Stimulated activated naive CD4-positive, alpha-beta T cell treated with Interleukin-2 at 50 U/mL for 16 hours (primary cell): ENCODE measurements at regions not wholly inside any gene's neighbourhood (a gene's known extent, or its start where the extent isn't known, plus 50 kb on each side); places are given as distances from the start of the nearest gene placed in this dataset.
"Not testable (repeated sequence)": the region's sequence is repeated elsewhere in the genome, so short reads cannot be mapped to it uniquely, and the experiment has no call there.

Experiments used
- DNase-seq: peaks from one replicate; lab custom pipeline; 2025; lab: John Stamatoyannopoulos, UW

DNA sequence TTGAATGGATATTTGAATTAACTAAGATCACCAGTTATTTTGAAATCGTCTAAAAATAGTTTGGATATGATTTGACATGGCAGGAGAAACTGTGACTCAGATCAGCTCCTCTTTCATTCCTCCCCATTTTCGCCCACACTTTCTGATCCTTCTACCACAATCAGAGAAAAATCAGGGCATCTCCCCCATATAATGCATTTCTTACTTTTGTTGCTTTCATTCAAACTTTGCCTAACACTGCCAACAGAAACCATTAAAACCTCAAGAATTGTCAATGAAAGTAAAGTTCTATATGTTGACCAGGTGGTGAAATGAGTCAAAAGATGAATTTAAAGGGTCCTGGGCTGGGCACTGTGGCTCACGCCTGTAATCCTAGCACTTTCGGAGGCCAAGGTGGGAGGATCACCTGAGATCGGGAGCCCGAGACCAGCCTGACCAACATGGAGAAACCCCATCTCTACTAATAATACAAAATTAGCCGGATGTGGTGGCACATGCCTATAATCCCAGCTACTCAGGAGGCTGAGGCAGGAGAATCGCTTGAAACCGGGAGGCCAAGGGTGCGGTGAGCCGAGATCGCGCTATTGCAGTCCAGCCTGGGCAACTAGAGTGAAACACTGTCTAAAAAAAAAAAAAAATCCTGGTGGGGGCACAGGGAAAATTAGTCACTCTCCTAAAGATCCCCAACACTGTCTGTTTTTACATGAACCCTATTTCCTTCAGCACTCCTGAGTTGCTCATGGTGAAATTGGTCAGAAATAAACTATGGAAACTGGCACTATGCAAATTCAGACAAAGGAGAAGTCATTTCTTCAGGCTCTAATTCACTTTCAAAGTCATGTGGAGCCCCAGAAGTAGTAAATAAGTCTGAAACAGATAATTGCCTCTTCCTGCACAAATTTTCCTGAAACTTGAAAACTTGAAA, 122.8 kb upstream of the NOCT start:
- DNase-seq: no peak

DNA sequence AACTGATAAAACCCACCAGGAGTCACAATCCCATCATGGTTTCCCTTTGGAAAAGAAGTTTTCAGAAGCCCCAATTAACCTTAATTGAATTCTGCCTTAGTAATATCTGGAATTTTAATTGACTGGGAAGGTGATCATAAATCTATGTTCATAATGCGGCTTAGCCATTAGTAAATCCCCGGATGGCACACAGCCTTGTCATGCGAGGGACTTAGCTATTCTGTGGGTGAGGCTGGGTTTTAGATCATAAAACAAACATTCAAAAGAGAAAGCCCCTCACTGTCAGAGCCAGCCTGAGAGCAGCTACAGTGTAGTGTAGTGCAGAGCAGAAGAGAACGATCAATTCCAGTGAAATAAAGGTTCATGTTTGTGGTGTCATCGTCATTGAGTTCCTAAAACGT, 124.0 kb upstream of the NOCT start:
- no peak for DNase-seq

DNA sequence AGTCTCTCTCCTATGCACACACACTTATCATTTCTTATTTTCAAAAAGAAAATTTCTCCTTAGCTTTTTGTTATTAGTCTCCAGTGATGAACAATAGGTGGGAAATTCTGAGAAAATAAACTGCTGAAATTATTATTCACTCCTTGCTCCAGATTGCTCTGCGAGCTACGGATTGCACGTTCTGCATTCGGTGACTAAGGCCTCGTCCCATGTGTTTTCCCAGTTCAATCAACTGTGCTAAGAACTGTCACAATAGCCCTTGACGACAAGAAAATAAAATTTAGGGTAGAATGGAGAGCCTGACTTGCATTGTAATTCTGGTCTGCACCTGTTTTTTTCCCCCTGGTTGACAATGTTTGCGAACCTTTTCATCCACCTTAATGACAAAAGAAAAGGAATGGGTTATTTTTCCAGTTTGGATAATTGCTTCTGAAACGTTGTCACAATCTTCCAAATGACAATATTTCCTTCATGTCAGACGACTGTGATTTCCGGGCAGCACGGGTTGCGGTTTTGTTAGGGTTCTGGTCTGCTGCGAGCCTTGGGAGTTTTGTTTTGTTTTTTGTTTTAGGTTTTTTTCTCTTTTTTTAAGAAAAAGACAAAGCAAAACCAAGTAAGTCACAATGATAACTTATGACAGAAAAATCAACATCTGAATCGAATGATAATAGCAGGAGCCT, 124.5 kb upstream of the NOCT start:
- DNase-seq: no peak

DNA sequence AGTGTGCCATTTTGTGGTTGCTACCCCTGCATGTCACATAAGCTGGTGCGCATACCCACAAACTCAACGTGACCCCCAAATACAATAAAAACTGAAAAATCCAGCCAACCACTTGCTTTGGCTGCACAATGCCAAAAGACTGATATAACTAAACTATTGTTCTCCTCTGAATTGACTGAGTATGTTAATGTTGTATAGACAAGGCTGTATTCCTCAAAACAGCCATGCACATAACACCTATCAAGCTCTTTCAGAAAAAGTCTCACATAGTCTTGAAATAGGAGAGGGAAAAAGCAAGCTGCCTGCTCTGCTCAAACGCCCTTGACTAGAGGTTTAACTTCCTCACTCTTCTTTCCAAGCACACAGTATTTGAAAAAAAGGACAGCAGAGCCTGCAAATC, 126.4 kb upstream of the NOCT start:
- no peak for DNase-seq

DNA sequence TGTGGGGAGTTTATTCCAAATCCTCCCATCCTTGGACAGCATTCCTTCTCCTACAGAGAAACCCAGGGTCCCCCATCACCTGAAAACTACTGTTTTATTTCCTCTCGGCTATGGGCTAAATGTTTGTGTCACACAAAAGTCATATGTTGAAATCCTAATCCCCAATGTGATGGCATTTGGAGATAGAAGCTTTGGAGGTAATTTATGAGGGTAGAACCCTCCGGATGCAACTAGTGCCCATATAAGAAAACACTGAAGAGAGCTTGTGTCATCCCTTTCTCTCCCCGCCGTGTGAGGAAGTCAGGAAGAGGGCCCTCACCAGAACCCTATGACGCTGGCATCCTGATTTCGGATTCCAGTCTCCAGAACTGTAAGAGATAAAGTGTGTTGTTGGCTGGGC, 127.8 kb upstream of the NOCT start:
- no peak for DNase-seq

DNA sequence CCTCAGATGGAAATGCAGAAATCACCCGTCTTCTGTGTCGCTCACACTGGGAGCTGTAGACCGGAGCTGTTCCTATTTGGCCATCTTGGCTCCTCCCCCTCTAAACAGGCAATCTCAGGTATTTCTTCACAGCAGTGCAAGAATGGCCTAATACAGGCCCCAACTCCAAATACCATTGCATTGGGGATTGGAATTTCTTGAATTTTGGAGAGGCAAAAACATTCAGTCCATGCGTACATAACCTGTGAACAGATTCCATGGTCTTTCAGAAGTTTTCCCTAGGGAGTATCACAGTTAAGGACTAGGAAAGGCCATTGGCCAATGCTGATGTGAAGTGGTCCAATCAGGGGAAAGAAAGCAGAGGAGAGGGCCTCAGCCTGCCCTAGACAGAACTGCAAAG, 128.2 kb upstream of the NOCT start:
- DNase-seq: no peak

DNA sequence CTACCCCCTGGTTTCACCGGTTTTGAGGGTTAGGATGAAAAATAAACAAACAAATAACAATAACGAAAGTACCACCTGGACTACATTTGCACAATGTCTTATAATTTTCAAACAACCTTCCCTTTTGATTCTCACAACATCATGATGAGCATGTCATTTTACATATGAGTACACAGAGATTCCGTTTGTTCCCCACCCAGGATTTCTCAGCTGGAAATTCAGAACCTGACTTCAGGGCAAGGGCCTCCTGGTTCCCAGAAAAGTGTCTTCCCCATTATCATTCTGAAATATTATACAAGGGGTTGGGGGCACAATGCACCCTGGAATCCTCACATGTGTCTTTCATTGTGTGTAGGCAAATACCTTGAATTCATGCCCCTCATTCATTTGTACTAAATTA, 135.8 kb upstream of the NOCT start:
- DNase-seq: no peak

DNA sequence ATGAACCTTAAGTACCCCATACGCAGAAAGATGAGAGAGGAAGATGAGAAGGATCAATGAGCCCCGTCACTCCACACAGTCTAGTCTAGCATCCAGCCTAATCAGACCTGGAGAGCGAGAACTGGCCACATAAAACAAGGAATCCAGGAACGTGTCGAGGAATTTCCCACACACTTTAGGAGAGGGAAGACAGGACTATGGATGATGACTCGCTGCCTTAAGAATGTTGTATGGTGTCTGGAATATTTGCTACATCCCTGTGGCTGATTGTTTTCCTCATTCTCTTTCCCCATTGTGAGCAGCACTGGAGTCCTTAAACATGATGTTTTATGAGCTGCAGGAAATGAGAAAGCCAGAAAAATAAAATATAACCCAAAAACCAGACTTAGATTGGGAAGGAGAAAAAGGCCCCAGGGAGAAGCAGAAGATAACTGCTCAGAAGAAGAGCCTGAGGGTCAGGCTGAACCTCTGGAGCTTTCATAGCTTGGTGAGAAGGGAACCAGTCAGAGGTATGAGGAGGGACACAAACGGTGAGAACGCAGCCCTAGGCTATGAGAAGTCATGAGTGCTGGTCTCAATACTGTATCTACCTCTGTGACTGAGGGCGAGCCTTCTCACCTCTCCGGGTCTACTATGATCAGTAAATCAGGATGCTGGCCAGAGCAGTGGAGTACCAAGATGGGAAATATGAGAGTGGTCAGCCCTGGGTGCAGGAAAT, 139.5 kb upstream of the NOCT start:
- DNase-seq: no peak

DNA sequence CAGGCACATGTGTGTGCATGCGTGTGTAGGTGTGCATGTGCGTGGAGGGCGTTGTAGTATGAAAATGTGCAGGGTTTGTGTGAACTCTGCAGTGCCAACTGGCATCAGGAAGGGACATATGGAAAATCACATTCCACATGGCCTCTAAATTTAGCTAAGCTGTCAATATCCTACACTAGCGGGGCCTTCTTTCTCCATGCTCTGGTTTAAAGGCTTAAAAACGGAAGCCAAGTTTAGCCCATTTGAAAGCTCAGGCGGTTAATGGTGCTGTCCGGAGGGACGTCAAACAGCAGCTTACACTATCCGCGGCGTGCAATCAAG, 144.1 kb upstream of the NOCT start:
- DNase-seq: no peak

DNA sequence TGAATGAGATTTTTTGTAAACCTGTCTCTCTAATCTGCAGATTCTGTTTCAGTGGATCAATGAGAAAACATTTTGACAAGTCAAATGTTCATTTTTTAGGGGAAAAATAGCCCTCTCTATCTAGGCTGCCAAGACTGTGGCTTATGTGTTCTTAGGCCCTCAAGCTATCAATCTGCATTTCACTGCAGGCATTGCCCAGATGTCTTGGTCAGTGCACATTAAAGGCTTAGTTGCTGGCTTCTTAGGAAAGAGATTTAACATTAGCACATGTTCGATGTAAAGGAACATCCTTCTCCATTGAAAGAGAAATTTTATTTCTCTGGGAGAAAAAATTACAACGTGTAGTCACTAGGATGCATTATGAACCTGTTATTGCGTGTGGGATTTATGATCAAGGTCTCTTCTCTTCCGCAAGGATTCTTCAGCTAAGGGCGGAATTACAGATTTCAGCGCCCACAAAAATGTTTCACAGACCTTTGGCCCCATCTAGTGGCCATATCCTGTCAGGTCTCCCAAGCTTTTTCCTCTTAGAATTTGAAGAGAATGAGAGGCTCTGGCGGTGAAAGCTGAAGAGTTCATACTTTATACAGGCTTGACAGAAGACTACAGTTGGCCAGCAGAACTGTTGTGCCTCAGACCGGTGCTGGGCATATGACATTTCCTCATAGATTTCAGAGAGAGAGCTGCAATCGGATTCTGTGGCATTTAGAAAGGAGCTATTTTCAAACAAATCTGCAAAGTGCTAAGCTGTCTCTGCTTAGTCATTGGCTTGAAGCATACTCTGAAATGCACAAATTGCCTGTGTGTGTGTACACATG, 144.6 kb upstream of the NOCT start:
- DNase-seq: no peak

DNA sequence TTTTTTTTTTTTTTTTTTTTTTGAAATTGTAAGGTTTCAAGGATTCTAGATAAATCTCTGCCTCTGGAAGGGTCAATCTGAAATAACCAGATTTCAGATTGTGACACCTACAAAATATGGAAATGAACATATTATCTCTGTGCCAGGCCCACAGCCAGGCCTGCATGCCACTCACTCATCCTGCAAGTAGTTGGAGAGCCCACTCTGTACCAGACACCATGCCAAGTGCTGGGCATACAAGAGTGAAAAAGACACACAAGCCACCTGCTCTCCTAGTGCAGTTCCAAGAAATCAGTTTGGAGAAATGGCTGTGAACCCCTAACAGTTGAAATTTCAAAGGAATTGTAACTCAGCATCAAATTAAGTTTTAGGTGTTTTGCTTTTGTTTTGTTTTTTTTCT, 145.9 kb upstream of the NOCT start:
- DNase-seq: no peak

DNA sequence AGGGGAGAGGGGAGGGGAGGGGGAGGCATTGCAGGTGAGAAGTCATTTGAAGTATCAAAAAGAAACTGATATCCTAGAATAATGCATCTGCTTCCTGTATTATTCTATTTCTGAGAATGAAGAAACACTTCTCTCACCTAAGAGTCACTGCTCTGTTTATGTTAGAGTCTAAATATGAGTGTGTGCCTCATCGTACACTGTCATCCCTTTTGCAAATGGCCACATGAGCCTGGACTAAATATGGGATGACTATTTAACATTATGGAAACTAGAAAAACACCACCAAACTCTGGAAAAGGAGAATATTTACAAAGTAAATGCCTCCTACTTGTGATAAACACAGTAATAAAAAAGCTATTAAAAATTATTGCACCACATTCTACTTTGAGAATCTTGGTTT, 146.4 kb upstream of the NOCT start:
- no peak for DNase-seq

DNA sequence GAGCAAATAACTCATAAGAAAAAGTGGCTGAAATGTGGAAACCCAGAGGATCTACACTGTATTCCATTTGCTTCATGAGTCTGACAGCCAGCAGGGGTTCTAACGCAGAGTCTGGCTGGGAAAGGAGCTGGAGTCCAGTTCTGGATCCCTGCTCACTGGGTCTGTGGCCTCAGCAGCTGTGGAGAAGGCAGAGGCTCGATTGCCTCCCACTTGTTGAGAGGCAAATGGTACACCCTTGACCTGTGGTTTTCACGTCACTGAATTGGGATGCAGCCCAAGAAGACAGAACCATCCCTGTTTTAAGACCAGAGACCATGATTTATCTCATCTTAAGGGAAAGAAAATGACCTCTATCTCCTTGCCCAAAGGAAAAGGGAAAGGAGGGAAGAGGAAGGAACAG, 147.0 kb upstream of the NOCT start:
- DNase-seq: no peak

DNA sequence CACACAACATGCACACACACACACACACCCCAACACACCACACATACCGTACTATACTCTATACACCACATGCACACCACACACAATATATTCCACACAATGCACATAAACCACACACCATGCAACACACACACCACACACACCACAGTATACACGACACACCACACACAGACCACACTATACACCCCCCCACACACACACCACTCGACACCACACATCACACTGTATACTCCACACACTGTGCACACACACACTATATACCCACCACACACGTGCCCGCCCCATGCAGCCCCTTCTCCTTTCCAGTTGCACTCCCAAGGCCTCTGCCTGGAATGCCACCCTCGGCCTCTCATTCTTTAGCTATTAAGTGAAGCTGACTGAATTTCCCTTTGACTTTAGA, 148.2 kb upstream of the NOCT start:
- DNase-seq: no peak

DNA sequence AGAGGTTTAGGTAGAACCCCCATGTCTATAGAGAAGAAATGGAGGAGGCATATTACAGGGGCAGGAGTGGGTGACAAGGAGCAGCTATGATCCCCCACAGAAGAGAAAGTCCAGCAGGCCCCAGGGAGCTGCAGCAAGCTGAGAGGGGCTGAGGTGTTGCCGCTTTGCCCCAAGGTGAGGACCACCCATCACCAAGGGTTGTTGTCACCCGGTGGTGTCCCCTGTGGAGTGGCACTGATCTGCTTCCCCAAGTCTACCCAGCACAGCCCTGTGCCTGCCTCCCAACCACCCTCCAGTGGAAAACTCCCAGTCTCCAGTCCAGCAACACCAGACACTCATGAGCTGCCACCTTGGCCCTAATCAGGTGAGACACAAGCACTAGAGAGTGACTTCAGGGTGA, 149.3 kb upstream of the NOCT start:
- no peak for DNase-seq

DNA sequence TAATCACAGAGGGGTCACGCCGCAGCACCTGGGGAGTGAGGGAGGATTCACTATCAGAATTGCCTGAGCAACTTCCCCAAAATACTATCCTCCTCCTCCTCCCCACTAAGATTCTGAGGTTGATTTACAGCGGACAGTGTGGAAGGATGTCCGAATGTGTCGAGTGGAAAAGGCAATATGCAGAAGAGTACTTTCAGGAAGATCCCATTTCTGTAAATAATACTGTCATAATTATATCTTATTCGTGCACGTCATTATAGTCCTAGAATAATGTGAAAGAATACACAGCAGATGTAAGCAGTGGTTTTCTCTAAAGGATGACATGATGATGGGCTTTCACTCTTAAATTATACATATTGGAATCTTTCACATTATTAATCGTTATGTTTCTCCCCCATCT, 149.8 kb upstream of the NOCT start:
- no peak for DNase-seq

DNA sequence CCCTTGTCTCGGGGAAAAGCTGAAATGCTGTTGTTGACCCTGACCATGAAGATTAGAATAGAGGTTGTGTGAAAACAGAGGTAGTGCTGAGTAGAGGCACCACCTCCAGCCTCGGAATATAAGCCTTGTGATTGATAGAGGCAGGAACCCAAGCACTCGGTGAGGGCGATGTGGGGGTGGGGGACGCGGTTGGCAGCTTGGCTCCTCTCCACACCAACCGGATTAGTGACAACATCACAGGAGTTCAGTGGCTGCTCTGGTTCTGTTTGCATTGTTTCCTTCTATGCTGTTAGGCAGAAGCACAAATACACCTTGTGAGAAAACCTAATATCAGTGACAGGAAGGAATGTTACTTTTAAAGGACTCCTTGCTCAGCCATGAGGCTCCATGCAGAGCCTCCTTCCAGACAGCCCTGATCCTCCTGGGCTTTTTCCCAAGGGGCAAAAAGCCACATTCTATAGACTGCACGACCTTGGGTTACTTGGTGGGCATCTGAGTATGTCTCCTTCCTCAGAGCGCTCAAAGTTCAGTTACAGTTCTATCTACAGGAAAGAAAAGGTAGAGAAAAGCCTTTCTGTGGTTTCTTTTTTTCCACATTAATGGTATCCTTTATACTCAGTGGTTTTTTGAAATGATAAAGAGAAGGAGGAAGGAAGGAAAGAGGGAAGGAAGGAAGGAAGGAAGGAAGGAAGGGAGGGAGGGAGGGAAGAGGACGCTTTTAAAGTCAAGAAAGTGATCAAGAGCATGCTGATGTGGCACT, 150.4 kb upstream of the NOCT start:
- no peak for DNase-seq

DNA sequence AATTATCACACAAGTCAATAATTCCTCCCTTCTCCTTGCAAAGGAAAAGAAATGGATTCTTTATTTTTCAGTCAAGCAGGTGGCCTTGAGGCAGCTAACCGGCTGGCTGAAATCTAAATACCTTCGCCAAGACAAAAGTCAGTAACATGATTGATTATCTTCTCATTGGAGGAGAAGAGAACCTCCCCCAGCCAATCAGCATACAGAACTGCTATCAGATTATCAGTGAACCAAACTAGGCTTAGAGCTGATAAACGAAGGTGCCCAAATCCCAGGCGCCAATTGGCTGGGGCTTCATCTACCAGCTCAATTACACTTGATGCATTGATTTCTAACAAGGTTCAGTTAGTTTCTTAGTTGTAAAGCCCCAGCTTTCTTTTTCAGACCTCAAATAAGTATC, 152.4 kb upstream of the NOCT start:
- DNase-seq: no peak

DNA sequence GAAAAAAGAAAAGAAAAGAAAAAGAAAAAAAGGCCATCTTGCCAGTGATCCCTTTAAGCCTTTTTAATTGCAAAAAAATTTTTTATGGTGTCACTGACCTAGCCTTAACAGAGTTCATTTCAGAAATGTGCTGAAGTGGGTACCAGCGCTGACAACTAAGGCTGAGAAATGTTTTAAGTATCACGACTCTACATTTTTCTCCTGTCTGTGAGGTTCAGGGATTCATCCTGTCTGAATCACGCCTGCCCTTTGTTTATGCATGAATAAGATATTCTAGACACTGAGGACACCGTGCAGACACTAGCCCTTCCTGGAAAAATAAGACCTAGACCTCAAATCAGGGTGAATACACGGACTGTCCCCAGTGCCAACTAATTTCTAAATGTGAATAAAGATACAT, 154.4 kb upstream of the NOCT start:
- DNase-seq: no peak

DNA sequence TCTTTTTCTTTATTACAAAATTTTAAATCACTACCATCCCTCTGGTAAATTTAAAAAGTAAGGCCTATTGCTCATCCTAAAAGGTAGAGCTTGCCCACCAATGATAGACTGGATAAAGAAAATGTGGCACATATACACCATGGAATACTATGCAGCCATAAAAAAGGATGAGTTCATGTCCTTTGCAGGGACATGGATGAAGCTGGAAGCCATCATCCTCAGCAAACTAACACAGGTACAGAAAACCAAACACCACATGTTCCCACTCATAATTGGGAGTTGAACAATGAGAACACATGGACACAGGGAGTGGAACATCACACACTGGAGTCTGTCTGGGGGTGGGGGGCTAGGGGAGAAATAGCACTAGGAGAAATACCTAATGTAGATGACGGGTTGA, 155.2 kb upstream of the NOCT start:
- DNase-seq: not testable (repeated sequence)

DNA sequence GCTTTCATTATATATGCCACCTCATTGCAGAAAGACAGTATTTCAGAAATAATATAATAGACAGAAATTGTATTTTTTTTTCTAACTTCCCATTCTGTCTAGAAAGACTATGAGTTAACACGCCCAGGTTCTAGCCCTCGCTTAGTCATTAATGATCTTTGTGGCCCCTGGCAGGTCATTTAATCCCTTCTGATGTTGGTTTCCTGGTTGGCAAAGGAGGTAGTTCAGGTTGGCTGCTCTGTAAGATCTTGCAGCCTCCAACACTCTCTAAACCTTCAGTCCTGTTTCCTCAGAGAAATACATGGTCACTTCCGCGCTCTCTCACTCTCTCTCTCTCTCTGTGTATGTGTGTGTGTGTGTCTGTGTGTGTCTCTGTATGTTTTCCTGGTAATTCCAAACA, 156.3 kb upstream of the NOCT start:
- DNase-seq: no peak

DNA sequence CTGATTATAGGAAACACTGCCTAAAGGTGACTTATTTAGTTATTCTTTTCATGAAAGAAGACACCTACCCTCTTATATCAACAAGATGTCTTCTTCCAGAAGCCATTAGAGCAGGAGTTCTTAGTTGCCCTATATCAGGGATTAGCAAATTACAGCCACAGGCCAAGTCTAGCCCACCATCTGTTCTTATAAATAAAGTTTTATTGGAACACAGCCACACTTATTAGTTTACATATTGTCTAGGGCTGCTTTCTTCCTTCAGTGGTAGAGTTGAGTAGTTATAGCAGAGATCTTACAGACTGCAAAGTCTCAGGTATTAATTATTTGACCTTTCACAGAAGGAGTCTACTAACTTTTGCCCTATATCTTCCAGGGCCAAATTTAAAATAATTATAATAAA, 157.2 kb upstream of the NOCT start:
- DNase-seq: no peak
